HEK293 (cell line): ENCODE measurements at regions not wholly inside any gene's neighbourhood (a gene's known extent, or its start where the extent isn't known, plus 50 kb on each side); places are given as distances from the start of the nearest gene placed in this dataset.

Source experiments
- CTCF ChIA-PET: fragments of 350-600 bp; formaldehyde crosslinking; extraction: SDS; loops from one replicate; lab custom pipeline; 2021; ENCODE audit warnings: antibody characterized with exemption; lab: Yijun Ruan, JAX
- POLR2A ChIA-PET: fragments of 300-600 bp; formaldehyde crosslinking; extraction: SDS; loops from one replicate; lab custom pipeline; 2020; ENCODE audit warnings: antibody characterized with exemption, inconsistent platforms; lab: Yijun Ruan, JAX
- H3K27ac ChIP-seq: fragments of 200-500 bp; sonication (Bioruptor generic); 2 replicates; pipeline ENCODE4 v1.5.1; 2014; ENCODE audit warnings: low read depth, low read length, control low read depth, inconsistent platforms; ENCODE audit errors: extremely low read depth
- H3K36me3 ChIP-seq, 2 experiments: fragments of 200-500 bp in 1 of 2; sonication (Bioruptor generic) in 1 of 2; 1 replicate in 1 of 2; 2 replicates in 1 of 2; pipeline ENCODE4 v1.5.1; 2014 to 2017; ENCODE audit warnings: inconsistent platforms in 2 of 2, low read length in 2 of 2; ENCODE audit not compliant: control insufficient read depth in 2 of 2, insufficient read depth in 1 of 2
- H3K4me1 ChIP-seq: fragments of 200-500 bp; sonication (Bioruptor generic); 2 replicates; pipeline ENCODE4 v1.5.1; 2014; ENCODE audit warnings: mild to moderate bottlenecking, low read length, inconsistent platforms; ENCODE audit not compliant: control insufficient read depth, insufficient read depth
- H3K4me3 ChIP-seq: 2 replicates; pipeline ENCODE4 v1.5.1; 2011; ENCODE audit warnings: low read depth, mild to moderate bottlenecking, control low read depth, low read length, moderate library complexity
- H3K9me3 ChIP-seq: fragments of 200-500 bp; sonication (Bioruptor generic); 2 replicates; pipeline ENCODE4 v1.5.1; 2014; ENCODE audit warnings: low read depth, low read length, inconsistent platforms; ENCODE audit not compliant: control insufficient read depth, insufficient read depth
- BCL11B ChIP-seq: fragments of 450-650 bp; formaldehyde crosslinking; IDR thresholded peaks from 2 replicates; pipeline ENCODE4 v1.5.1; 2016; ENCODE audit warnings: low read depth, missing biosample characterization, missing genetic modification characterization
- EGR2 ChIP-seq: fragments of 450-650 bp; formaldehyde crosslinking; IDR thresholded peaks from 2 replicates; pipeline ENCODE4 v1.5.1; 2016; ENCODE audit warnings: low read depth, missing biosample characterization, missing genetic modification characterization
- HOXC10 ChIP-seq: sonication (generic); formaldehyde crosslinking; IDR thresholded peaks from 2 replicates; pipeline ENCODE4 v1.8.1; 2023; ENCODE audit warnings: mild to moderate bottlenecking, missing genetic modification reagents
- HOXD13 ChIP-seq: sonication (generic); formaldehyde crosslinking; IDR thresholded peaks from 2 replicates; pipeline ENCODE4 v1.8.0; 2022; ENCODE audit warnings: missing genetic modification reagents, borderline replicate concordance
- SETDB1 ChIP-seq: IDR thresholded peaks from one replicate; pipeline ENCODE4 v1.6.1; 2017; ENCODE audit warnings: mild to moderate bottlenecking, low read length, moderate library complexity, mixed read lengths; ENCODE audit not compliant: insufficient read length
- ZBTB20 ChIP-seq: fragments of 450-650 bp; formaldehyde crosslinking; IDR thresholded peaks from 2 replicates; pipeline ENCODE4 v1.5.1; 2016; ENCODE audit warnings: missing biosample characterization, missing genetic modification characterization
- ZBTB26 ChIP-seq: fragments of 450-650 bp; formaldehyde crosslinking; optimal IDR thresholded peaks from 2 replicates; pipeline ENCODE3; 2016; ENCODE audit warnings: missing biosample characterization, mild to moderate bottlenecking, missing genetic modification characterization
- ZBTB48 ChIP-seq: fragments of 450-650 bp; formaldehyde crosslinking; IDR thresholded peaks from 2 replicates; pipeline ENCODE4 v1.5.1; 2016; ENCODE audit warnings: missing biosample characterization, missing genetic modification characterization
- ZNF132 ChIP-seq: fragments of 450-650 bp; formaldehyde crosslinking; IDR thresholded peaks from 2 replicates; pipeline ENCODE4 v1.5.1; 2017; ENCODE audit warnings: missing biosample characterization, missing genetic modification characterization, borderline replicate concordance
- ZNF16 ChIP-seq: fragments of 450-650 bp; formaldehyde crosslinking; IDR thresholded peaks from 2 replicates; pipeline ENCODE4 v1.5.1; 2016; ENCODE audit warnings: low read depth, missing biosample characterization, missing genetic modification characterization
- ZNF169 ChIP-seq: fragments of 450-650 bp; formaldehyde crosslinking; IDR thresholded peaks from 2 replicates; pipeline ENCODE4 v1.5.1; 2016; ENCODE audit warnings: missing biosample characterization, missing genetic modification characterization
- ZNF211 ChIP-seq: fragments of 450-650 bp; formaldehyde crosslinking; IDR thresholded peaks from 2 replicates; pipeline ENCODE4 v1.5.1; 2016; ENCODE audit warnings: low read depth, missing biosample characterization, missing genetic modification characterization
- ZNF26 ChIP-seq: fragments of 450-650 bp; formaldehyde crosslinking; IDR thresholded peaks from 2 replicates; pipeline ENCODE4 v1.5.1; 2016; ENCODE audit warnings: missing biosample characterization, missing genetic modification characterization
- ZNF280C ChIP-seq: fragments of 450-650 bp; formaldehyde crosslinking; IDR thresholded peaks from 2 replicates; pipeline ENCODE4 v1.5.1; 2016; ENCODE audit warnings: missing biosample characterization, missing genetic modification characterization
- ZNF623 ChIP-seq: fragments of 450-650 bp; formaldehyde crosslinking; IDR thresholded peaks from 2 replicates; pipeline ENCODE4 v1.5.1; 2016; ENCODE audit warnings: missing biosample characterization, missing genetic modification characterization
- ZNF629 ChIP-seq: fragments of 450-650 bp; formaldehyde crosslinking; IDR thresholded peaks from 2 replicates; pipeline ENCODE4 v1.5.1; 2017; ENCODE audit warnings: missing biosample characterization, missing genetic modification characterization
- ZNF658 ChIP-seq: fragments of 450-650 bp; formaldehyde crosslinking; IDR thresholded peaks from 2 replicates; pipeline ENCODE4; 2016; ENCODE audit warnings: missing biosample characterization, missing genetic modification characterization
- ZNF692 ChIP-seq: fragments of 450-650 bp; formaldehyde crosslinking; IDR thresholded peaks from 2 replicates; pipeline ENCODE4 v1.5.1; 2016; ENCODE audit warnings: missing biosample characterization, missing genetic modification characterization
- ZNF747 ChIP-seq: fragments of 450-650 bp; formaldehyde crosslinking; IDR thresholded peaks from 2 replicates; pipeline ENCODE4 v1.5.1; 2016; ENCODE audit warnings: missing biosample characterization, missing genetic modification characterization
- ZNF785 ChIP-seq: fragments of 450-650 bp; formaldehyde crosslinking; IDR thresholded peaks from 2 replicates; pipeline ENCODE4 v1.5.1; 2016; ENCODE audit warnings: missing biosample characterization, missing genetic modification characterization
- ZNF837 ChIP-seq: fragments of 450-650 bp; formaldehyde crosslinking; IDR thresholded peaks from 2 replicates; pipeline ENCODE4 v1.5.1; 2016; ENCODE audit warnings: missing biosample characterization, missing genetic modification characterization
- ZSCAN5A ChIP-seq: fragments of 450-650 bp; formaldehyde crosslinking; IDR thresholded peaks from 2 replicates; pipeline ENCODE4 v1.5.1; 2016; ENCODE audit warnings: missing biosample characterization, missing genetic modification characterization
- ZXDB ChIP-seq: fragments of 450-650 bp; formaldehyde crosslinking; IDR thresholded peaks from 2 replicates; pipeline ENCODE4 v1.5.1; 2016; ENCODE audit warnings: missing biosample characterization, missing genetic modification characterization
- TF ChIP-seq, protein P1 (sequence below): fragments of 450-650 bp; formaldehyde crosslinking; IDR thresholded peaks from 2 replicates; pipeline ENCODE4 v1.5.1; 2016; ENCODE audit warnings: missing biosample characterization, missing genetic modification characterization
- TF ChIP-seq, protein P2 (sequence below): fragments of 450-650 bp; formaldehyde crosslinking; IDR thresholded peaks from 2 replicates; pipeline ENCODE4 v1.5.1; 2016; ENCODE audit warnings: missing biosample characterization, missing genetic modification characterization

DNA sequence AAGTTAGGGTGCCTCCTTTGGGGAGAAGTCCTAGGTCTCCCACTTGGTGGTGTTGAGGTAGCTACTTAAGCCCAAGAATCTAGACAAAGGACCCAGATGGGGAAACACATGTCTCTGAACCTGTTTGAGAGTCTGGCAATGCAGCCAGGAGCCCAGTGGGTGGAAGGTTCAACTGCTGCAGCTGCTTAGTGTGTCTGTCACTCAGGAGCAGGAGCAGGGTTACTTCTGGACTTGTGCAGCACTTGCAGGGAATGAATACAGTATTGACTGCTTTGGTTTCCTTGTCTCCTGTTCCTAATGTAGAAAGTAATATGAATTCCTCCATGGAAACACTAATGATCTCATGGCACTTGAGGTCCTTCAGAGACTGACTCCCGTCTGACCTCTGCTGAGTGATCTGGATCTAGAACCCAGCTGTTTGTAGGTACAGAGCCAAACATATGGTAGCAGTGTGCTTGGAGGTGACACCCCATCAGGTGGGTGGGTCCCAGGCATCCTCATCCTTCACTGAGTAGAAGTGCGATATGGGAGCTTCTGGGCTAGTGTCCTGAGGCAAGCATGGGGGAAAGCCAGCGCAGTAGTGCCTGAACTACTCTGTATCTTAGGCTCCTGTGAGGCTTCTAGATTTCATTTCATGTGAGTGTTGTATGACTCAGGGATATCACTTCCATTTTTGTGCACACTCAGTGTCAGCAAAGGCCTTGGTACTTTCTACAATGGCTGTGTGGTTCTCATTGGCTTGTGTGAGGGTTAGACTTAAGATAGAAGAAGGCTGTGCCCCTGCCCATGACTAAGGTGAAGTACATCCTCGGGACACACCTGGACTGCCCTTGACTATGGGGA, 85.0 kb upstream of the WDR1 start:
- Histone ChIP-seq H3K36me3 (no peaks in the 10 kb centered on the region), H3K4me1 (no peaks in the 10 kb centered on the region), H3K4me3 (no peak overlapping the region), H3K9me3 (no peaks in the 10 kb centered on the region), H3K27ac (no peak overlapping the region)
- ChIA-PET POLR2A (no interaction called here), CTCF (no interaction called here)
- TF ChIP-seq ZNF658 (tag by site-specific recombination) = no peak
- TF ChIP-seq HOXD13 = no peak
- no peak for TF ChIP-seq BCL11B (tag by site-specific recombination)
- no peak for TF ChIP-seq ZSCAN5A (tag by site-specific recombination)
- TF ChIP-seq ZNF629 (tag by site-specific recombination) = no peak
- TF ChIP-seq ZNF26 (tag by site-specific recombination) = no peak
- no peak for TF ChIP-seq ZNF16 (tag by site-specific recombination)
- TF ChIP-seq, protein P1, sequence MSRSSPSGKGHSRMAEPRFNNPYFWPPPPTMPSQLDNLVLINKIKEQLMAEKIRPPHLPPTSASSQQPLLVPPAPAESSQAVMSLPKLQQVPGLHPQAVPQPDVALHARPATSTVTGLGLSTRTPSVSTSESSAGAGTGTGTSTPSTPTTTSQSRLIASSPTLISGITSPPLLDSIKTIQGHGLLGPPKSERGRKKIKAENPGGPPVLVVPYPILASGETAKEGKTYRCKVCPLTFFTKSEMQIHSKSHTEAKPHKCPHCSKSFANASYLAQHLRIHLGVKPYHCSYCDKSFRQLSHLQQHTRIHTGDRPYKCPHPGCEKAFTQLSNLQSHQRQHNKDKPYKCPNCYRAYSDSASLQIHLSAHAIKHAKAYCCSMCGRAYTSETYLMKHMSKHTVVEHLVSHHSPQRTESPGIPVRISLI (tag by site-specific recombination) = no peak
- no peak for TF ChIP-seq ZBTB48 (tag by site-specific recombination)
- no peak for TF ChIP-seq ZNF280C
- TF ChIP-seq ZXDB (tag by site-specific recombination) = no peak
- TF ChIP-seq ZNF692 (tag by site-specific recombination) = no peak

DNA sequence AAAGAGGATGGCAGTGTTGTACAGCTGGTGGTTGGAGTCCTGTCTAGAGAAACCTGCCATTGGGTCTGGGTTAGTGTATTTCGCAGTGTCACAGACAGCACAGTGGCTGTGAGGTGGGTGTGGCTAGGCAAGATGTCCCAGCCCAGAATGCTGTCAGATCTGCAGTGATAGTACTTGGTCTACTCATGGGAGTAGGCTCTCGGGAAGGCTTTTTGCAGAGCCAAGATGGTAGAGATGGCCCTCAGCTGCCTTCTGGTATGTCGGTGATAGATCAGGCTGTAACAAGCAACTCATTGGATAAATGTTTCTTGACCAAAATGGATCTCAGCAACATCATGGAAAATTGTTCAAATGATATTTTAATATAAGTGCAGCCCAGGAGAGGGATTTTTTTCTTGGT, 84.3 kb upstream of the WDR1 start:
- H3K36me3 ChIP-seq = no peaks in the 10 kb centered on the region
- no peak overlapping the region for H3K4me3 ChIP-seq
- no peaks in the 10 kb centered on the region for H3K4me1 ChIP-seq
- CTCF ChIA-PET = no interaction called here
- POLR2A ChIA-PET = no interaction called here
- no peak overlapping the region for H3K27ac ChIP-seq
- no peaks in the 10 kb centered on the region for H3K9me3 ChIP-seq
- no peak for TF ChIP-seq SETDB1
- TF ChIP-seq ZNF132 (tag by site-specific recombination) = no peak
- TF ChIP-seq ZNF169 (tag by site-specific recombination) = no peak
- TF ChIP-seq ZNF211 (tag by site-specific recombination) = no peak
- TF ChIP-seq ZBTB20 (tag by site-specific recombination) = no peak
- TF ChIP-seq ZNF623 (tag by site-specific recombination) = no peak
- TF ChIP-seq ZBTB26 (tag by site-specific recombination) = no peak
- no peak for TF ChIP-seq ZNF837 (tag by site-specific recombination)
- no peak for TF ChIP-seq ZNF747
- no peak for TF ChIP-seq HOXC10
- TF ChIP-seq EGR2 = no peak
- TF ChIP-seq, protein P2, sequence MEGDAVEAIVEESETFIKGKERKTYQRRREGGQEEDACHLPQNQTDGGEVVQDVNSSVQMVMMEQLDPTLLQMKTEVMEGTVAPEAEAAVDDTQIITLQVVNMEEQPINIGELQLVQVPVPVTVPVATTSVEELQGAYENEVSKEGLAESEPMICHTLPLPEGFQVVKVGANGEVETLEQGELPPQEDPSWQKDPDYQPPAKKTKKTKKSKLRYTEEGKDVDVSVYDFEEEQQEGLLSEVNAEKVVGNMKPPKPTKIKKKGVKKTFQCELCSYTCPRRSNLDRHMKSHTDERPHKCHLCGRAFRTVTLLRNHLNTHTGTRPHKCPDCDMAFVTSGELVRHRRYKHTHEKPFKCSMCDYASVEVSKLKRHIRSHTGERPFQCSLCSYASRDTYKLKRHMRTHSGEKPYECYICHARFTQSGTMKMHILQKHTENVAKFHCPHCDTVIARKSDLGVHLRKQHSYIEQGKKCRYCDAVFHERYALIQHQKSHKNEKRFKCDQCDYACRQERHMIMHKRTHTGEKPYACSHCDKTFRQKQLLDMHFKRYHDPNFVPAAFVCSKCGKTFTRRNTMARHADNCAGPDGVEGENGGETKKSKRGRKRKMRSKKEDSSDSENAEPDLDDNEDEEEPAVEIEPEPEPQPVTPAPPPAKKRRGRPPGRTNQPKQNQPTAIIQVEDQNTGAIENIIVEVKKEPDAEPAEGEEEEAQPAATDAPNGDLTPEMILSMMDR = no peak
- TF ChIP-seq ZNF785 (tag by site-specific recombination) = no peak
